Astrocyte (in vitro differentiated cells and primary cell): ENCODE measurements at regions not wholly inside any gene's neighbourhood (a gene's known extent, or its start where the extent isn't known, plus 50 kb on each side); places are given as distances from the start of the nearest gene placed in this dataset.

Experiments used
- EZH2 ChIP-seq: IDR thresholded peaks from 2 replicates; pipeline ENCODE4 v1.6.1; 2012; ENCODE audit warnings: mild to moderate bottlenecking, low read length, inconsistent platforms; ENCODE audit not compliant: insufficient read depth
- TF ChIP-seq, protein P1 (sequence below): IDR thresholded peaks from 2 replicates; pipeline ENCODE4 v1.5.1; 2011; ENCODE audit warnings: low read depth, mild to moderate bottlenecking, inconsistent platforms, low read length, moderate library complexity; ENCODE audit not compliant: insufficient read depth

DNA sequence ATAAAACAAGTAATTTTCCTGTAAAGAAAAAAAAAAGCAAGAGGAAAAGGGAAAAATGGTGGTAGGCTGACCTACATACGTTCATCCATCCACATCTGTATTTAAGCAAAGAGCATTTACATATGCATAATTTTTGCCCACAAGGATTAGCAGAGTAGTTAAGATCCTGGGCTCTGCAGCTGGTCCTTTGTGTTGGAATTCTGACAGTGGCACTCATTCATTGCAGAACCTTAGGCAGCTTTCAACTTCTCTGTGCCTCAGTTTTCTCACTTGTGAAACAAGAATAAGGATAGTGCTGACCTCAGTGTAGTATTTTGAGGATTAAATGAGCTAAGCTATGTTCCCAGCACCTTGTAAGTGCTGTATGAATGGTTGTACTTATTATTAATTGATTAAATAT, 211.3 kb downstream of the ARL4C start:
- TF ChIP-seq, protein P1, sequence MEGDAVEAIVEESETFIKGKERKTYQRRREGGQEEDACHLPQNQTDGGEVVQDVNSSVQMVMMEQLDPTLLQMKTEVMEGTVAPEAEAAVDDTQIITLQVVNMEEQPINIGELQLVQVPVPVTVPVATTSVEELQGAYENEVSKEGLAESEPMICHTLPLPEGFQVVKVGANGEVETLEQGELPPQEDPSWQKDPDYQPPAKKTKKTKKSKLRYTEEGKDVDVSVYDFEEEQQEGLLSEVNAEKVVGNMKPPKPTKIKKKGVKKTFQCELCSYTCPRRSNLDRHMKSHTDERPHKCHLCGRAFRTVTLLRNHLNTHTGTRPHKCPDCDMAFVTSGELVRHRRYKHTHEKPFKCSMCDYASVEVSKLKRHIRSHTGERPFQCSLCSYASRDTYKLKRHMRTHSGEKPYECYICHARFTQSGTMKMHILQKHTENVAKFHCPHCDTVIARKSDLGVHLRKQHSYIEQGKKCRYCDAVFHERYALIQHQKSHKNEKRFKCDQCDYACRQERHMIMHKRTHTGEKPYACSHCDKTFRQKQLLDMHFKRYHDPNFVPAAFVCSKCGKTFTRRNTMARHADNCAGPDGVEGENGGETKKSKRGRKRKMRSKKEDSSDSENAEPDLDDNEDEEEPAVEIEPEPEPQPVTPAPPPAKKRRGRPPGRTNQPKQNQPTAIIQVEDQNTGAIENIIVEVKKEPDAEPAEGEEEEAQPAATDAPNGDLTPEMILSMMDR: no peak
- no peak for TF ChIP-seq EZH2
